IMR-90 (cell line): ENCODE measurements at regions not wholly inside any gene's neighbourhood (a gene's known extent, or its start where the extent isn't known, plus 50 kb on each side); places are given as distances from the start of the nearest gene placed in this dataset.

ENCODE experiments used
- ATAC-seq: fragments of 200-7000 bp; cut with Tn5 transposase; 2 replicates; pipeline ENCODE4 v1.9.1; 2020; ENCODE audit warnings: low read depth, mild to moderate bottlenecking, moderate library complexity
- BruUV-seq: library from RNA; stranded (reverse); fragments of 400-500 nt; replicated peaks from 2 replicates; lab custom pipeline; 2021; lab: Mats Ljungman, UMichigan
- CTCF ChIA-PET: fragments of 300-600 bp; formaldehyde crosslinking; extraction: SDS; loops from one replicate; lab custom pipeline; 2021; ENCODE audit warnings: antibody characterized with exemption; lab: Yijun Ruan, JAX
- POLR2A ChIA-PET: fragments of 300-600 bp; sonication (Branson Sonifier 250); formaldehyde crosslinking; loops from one replicate; lab custom pipeline; 2022; ENCODE audit warnings: antibody characterized with exemption; ENCODE audit not compliant: unreplicated experiment; lab: Charles Lee
- DNase-seq: peaks from one replicate; pipeline ENCODE4 v3.0.0; 2013
- H2AFZ ChIP-seq: replicated peaks from 2 replicates; pipeline ENCODE3; 2013; ENCODE audit warnings: low read length, mild to moderate bottlenecking; ENCODE audit not compliant: poor library complexity
- H2AK5ac ChIP-seq: 2 replicates; pipeline ENCODE4 v1.6.1; 2013; ENCODE audit warnings: low read depth, low read length, inconsistent platforms
- H2AK9ac ChIP-seq: replicated peaks from 2 replicates; pipeline ENCODE3; 2013; ENCODE audit warnings: mild to moderate bottlenecking, low read depth, low read length, moderate library complexity; ENCODE audit not compliant: poor library complexity
- H2BK120ac ChIP-seq: 2 replicates; pipeline ENCODE4 v1.6.1; 2013; ENCODE audit warnings: low read depth, low read length, inconsistent platforms
- H2BK15ac ChIP-seq: 3 replicates; pipeline ENCODE4 v1.6.1; 2013; ENCODE audit warnings: low read depth, low read length, inconsistent platforms
- H2BK20ac ChIP-seq: 2 replicates; pipeline ENCODE4 v1.6.1; 2013; ENCODE audit warnings: low read depth, mild to moderate bottlenecking, inconsistent platforms, low read length, moderate library complexity
- H2BK5ac ChIP-seq: 2 replicates; pipeline ENCODE4 v1.6.1; 2013; ENCODE audit warnings: mild to moderate bottlenecking, low read depth, low read length, inconsistent platforms; ENCODE audit not compliant: poor library complexity, severe bottlenecking
- H3K14ac ChIP-seq: replicated peaks from 2 replicates; pipeline ENCODE4 v1.6.1; 2013; ENCODE audit warnings: low read depth, low read length, inconsistent platforms
- H3K18ac ChIP-seq: 2 replicates; pipeline ENCODE4 v1.6.1; 2013; ENCODE audit warnings: low read depth, low read length, control low read depth
- H3K23ac ChIP-seq: 2 replicates; pipeline ENCODE4 v1.6.1; 2013; ENCODE audit warnings: low read depth, low read length, inconsistent platforms
- H3K27ac ChIP-seq: 2 replicates; pipeline ENCODE4 v1.5.1; 2013; ENCODE audit warnings: mild to moderate bottlenecking, control low read depth, low read length; ENCODE audit not compliant: insufficient read depth
- H3K27me3 ChIP-seq: 2 replicates; pipeline ENCODE4 v1.6.1; 2013; ENCODE audit warnings: low read length; ENCODE audit not compliant: control insufficient read depth, insufficient read depth
- H3K36me3 ChIP-seq: 2 replicates; pipeline ENCODE4 v1.6.1; 2013; ENCODE audit warnings: low read length, mixed read lengths; ENCODE audit not compliant: control insufficient read depth, insufficient read depth
- H3K4ac ChIP-seq: 2 replicates; pipeline ENCODE4 v1.6.1; 2013; ENCODE audit warnings: low read depth, low read length, inconsistent platforms
- H3K4me1 ChIP-seq: 2 replicates; pipeline ENCODE4 v1.6.1; 2013; ENCODE audit warnings: low read length, mixed read lengths; ENCODE audit not compliant: control insufficient read depth, insufficient read depth
- H3K4me2 ChIP-seq: 2 replicates; pipeline ENCODE4 v1.6.1; 2013; ENCODE audit warnings: low read depth, mild to moderate bottlenecking, control low read depth, low read length, moderate library complexity
- H3K4me3 ChIP-seq: 2 replicates; pipeline ENCODE4 v1.5.1; 2013; ENCODE audit warnings: low read depth, mild to moderate bottlenecking, control low read depth, low read length, moderate library complexity; ENCODE audit not compliant: insufficient read depth
- H3K56ac ChIP-seq: 2 replicates; pipeline ENCODE4 v1.6.1; 2013; ENCODE audit warnings: low read length, inconsistent platforms; ENCODE audit not compliant: insufficient read depth; ENCODE audit errors: extremely low read depth
- H3K79me1 ChIP-seq, 2 experiments: 2 replicates each; pipeline ENCODE4 v1.6.1; 2013; ENCODE audit warnings: low read length in 2 of 2, inconsistent platforms in 1 of 2, low read depth in 1 of 2
- H3K9ac ChIP-seq: 2 replicates; pipeline ENCODE4 v1.6.1; 2013; ENCODE audit warnings: low read depth, low read length, control low read depth
- H3K9me1 ChIP-seq: 2 replicates; pipeline ENCODE4 v1.6.1; 2013; ENCODE audit warnings: low read length, inconsistent platforms; ENCODE audit not compliant: insufficient read depth
- H3K9me3 ChIP-seq: 2 replicates; pipeline ENCODE4 v1.6.1; 2013; ENCODE audit warnings: low read length; ENCODE audit not compliant: control insufficient read depth, insufficient read depth
- H4K20me1 ChIP-seq: 2 replicates; pipeline ENCODE4 v1.6.1; 2013; ENCODE audit warnings: low read length, inconsistent platforms; ENCODE audit not compliant: insufficient read depth
- H4K5ac ChIP-seq: 2 replicates; pipeline ENCODE4 v1.6.1; 2013; ENCODE audit warnings: mild to moderate bottlenecking, low read depth, low read length, control low read depth
- H4K8ac ChIP-seq, 2 experiments: 2 replicates each; pipeline ENCODE4 v1.6.1; 2013; ENCODE audit warnings: low read depth in 2 of 2, low read length in 2 of 2, control low read depth in 1 of 2, inconsistent platforms in 1 of 2
- H4K91ac ChIP-seq: 2 replicates; pipeline ENCODE4 v1.6.1; 2013; ENCODE audit warnings: low read depth, low read length, inconsistent platforms; ENCODE audit not compliant: insufficient read depth
- BHLHE40 ChIP-seq: fragments of 150-350 bp; IDR thresholded peaks from 2 replicates; pipeline ENCODE4 v1.6.1; 2016; ENCODE audit warnings: mild to moderate bottlenecking, low read depth, low read length
- CHD1 ChIP-seq: IDR thresholded peaks from 2 replicates; pipeline ENCODE4 v1.6.1; 2012; ENCODE audit warnings: low read depth, low read length, improper control_type of control experiment
- CTCF ChIP-seq: conservative IDR thresholded peaks from 2 replicates; pipeline ENCODE4 v1.5.1; 2012; ENCODE audit warnings: mild to moderate bottlenecking, low read depth, low read length, improper control_type of control experiment
- ELK1 ChIP-seq: fragments of 150-350 bp; IDR thresholded peaks from 2 replicates; pipeline ENCODE4 v1.6.1; 2016; ENCODE audit warnings: low read depth, mild to moderate bottlenecking, low read length, moderate library complexity, borderline replicate concordance
- FOS ChIP-seq: fragments of 150-350 bp; IDR thresholded peaks from 2 replicates; pipeline ENCODE4 v1.6.1; 2016; ENCODE audit warnings: low read depth, low read length
- MAFK ChIP-seq: IDR thresholded peaks from 2 replicates; pipeline ENCODE4 v1.6.1; 2012; ENCODE audit warnings: low read depth, low read length, improper control_type of control experiment
- MAZ ChIP-seq: IDR thresholded peaks from 2 replicates; pipeline ENCODE4 v1.6.1; 2012; ENCODE audit warnings: low read depth, mild to moderate bottlenecking, low read length, improper control_type of control experiment, moderate library complexity, borderline replicate concordance
- RAD21 ChIP-seq: IDR thresholded peaks from 2 replicates; pipeline ENCODE4 v1.6.1; 2012; ENCODE audit warnings: low read length, improper control_type of control experiment
- WGBS, 2 experiments: methylation state at CpG; one replicate each; pipeline versions ENCODE4 v1.1.5 to v1.1.7; 2013; ENCODE audit warnings: missing lambda C conversion rate in 2 of 2; ENCODE audit not compliant: insufficient read length in 1 of 2; ENCODE audit errors: extremely low coverage in 2 of 2; 5-methylcytosine and 5-hydroxymethylcytosine counted together
- dilution Hi-C: fragments of 300-500 bp; cut with HindIII; formaldehyde crosslinking; loops from one replicate; pipeline ENCODE4 v1.14.3; 2018; ENCODE audit warnings: low sequenced_read_pairs; ENCODE audit not compliant: unreplicated experiment
- in situ Hi-C: fragments of 300-500 bp; cut with MboI; formaldehyde crosslinking; loops from 3 replicates; pipeline ENCODE4 v1.14.3; 2019; ENCODE audit warnings: low sequenced_read_pairs, inconsistent platforms, mixed read lengths
- intact Hi-C: fragments of 100-400 bp; cut with micrococcal nuclease; formaldehyde crosslinking; loops from 2 replicates; pipeline ENCODE4 v1.10.0; 2022

- no peak overlapping the region for H3K56ac ChIP-seq
- H3K4me2 ChIP-seq: no peak overlapping the region
- BruUV-seq: no TSS peak
- in situ Hi-C loops: no loop called here
- no peak overlapping the region for H2BK120ac ChIP-seq
- no peak overlapping the region for H4K5ac ChIP-seq
- H4K20me1 ChIP-seq: no peaks in the 10 kb centered on the region
- no peaks in the 10 kb centered on the region for H3K4me1 ChIP-seq
- ChIA-PET POLR2A (no interaction called here), CTCF (no interaction called here)
- H3K14ac ChIP-seq: no peak overlapping the region
- H3K9me1 ChIP-seq: no peaks in the 10 kb centered on the region
- H2AK5ac ChIP-seq: no peak overlapping the region
- no peak overlapping the region for H2BK15ac ChIP-seq
- H3K79me1 ChIP-seq: no peaks in the 10 kb centered on the region
- ATAC-seq (no peak), DNase-seq (no peak)
- H4K91ac ChIP-seq: no peak overlapping the region
- H2BK20ac ChIP-seq: no peak overlapping the region
- no peak for TF ChIP-seq CHD1
- TF ChIP-seq MAFK: no peak
- TF ChIP-seq FOS: no peak
- TF ChIP-seq RAD21: no peak
- no peak for TF ChIP-seq BHLHE40
- no peak for TF ChIP-seq ELK1
- TF ChIP-seq CTCF: no peak
- TF ChIP-seq MAZ: no peak
- no peak overlapping the region for H3K4ac ChIP-seq
- H2AK9ac ChIP-seq: no peak overlapping the region
- H3K9me3 ChIP-seq: no peaks in the 10 kb centered on the region
- intact Hi-C loops: no loop called here
- H4K8ac ChIP-seq: no peak overlapping the region
- H3K27me3 ChIP-seq: peaks cover 31% of the 10 kb centered on the region
- dilution Hi-C loops: no loop called here
- no peak overlapping the region for H3K27ac ChIP-seq
- H3K9ac ChIP-seq: no peak overlapping the region
- H3K36me3 ChIP-seq: no peaks in the 10 kb centered on the region
- no peak overlapping the region for H3K4me3 ChIP-seq
- no peak overlapping the region for H3K23ac ChIP-seq
- H3K18ac ChIP-seq: no peak overlapping the region
- WGBS, 2 experiments: no CpG with 5 or more reads among the region's 7 CpGs
- H2AFZ ChIP-seq: no peak overlapping the region
- no peak overlapping the region for H2BK5ac ChIP-seq
Observed at GRCh38 chr21:38600106-38600505, 101.8 kb upstream of the ERG start.
